Fibroblast of the aortic adventitia (primary cell): ENCODE measurements at regions not wholly inside any gene's neighbourhood (a gene's known extent, or its start where the extent isn't known, plus 50 kb on each side); places are given as distances from the start of the nearest gene placed in this dataset.

ENCODE experiments used
- DNase-seq: peaks from one replicate; pipeline ENCODE4 v3.0.0-alpha.2; 2010; ENCODE audit warnings: low read depth
- H3K4me3 ChIP-seq: 2 replicates; pipeline ENCODE4 v1.5.1; 2011; ENCODE audit warnings: low read depth, mild to moderate bottlenecking, control low read depth, low read length, moderate library complexity
- CTCF ChIP-seq: IDR thresholded peaks from 2 replicates; pipeline ENCODE4 v1.5.1; 2011; ENCODE audit warnings: mild to moderate bottlenecking, low read length, control low read depth, inconsistent platforms; ENCODE audit not compliant: insufficient read depth

DNA sequence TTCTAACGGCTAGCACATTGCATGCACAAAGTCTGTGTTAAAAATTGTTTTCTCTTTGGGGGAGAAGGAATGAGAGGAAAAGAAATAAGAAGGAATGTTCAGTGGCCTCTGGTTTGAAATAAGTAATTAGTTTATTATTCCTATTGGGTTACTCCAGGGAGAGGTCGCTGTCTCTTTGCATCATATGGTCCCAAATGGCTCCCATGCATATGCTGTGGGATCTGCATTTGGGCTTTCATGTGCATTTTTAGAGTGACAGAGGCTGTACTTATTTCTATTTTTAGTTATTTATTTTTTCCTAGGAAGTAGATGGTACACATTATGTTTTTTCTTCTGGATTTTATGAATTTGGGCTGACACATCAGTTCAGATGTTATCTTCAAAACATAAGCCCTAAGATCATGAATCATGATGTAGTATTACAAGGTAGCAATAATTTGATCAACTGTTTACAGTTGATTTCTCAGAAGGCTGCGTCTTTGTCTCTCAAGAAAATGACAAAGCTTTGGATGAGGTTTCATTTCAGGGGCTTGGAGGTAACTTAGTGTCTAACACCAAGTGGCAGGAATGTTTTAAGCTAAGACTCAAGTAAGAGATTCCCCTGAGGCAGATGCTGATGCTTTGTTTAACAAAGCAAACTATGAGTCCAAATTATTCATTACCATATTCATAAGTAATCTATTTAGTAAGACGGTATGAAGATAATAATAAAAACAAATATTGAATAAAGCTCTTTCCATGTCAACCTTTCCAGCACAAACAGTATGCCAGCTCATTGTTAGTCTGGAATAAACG is 247.7 kb downstream of the NSUN3 start:
- TF ChIP-seq CTCF: no peak
- no peak overlapping the region for H3K4me3 ChIP-seq
- DNase-seq: no peak

GRCh38 chr3:94311651-94312050 is 248.8 kb downstream of the NSUN3 start:
- no peak for TF ChIP-seq CTCF
- no peak overlapping the region for H3K4me3 ChIP-seq
- no peak for DNase-seq

DNA sequence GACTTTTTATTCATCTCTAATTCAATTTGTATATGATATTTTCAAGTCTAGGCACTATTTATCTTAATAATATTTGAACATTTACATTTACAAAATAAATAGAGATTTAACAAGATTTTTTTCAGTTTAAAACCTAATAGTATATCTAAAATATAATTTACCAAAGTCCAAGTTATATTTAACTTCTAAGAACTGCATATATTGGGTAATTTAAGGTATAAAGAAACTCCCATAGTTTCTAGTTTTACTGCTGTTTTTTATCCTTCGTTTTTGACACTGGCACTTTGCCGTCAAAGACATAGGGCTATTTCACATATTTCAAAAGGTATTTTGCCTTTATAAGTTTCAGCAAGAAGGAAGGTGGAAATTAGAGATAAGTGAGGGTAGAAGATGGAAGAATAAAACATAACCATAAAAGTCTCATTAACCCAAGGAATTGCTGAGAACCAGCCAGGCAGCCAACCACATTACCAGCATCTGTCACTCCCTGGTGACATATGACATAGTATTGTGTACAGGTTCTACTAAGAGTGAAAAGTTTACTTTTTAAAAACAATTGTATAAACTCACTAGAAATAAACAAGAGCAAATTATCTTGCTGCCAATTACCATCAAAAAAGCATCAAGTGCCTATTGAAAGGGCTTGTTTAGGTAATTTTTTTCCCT is 251.5 kb downstream of the NSUN3 start:
- no peak for TF ChIP-seq CTCF
- DNase-seq: no peak
- no peak overlapping the region for H3K4me3 ChIP-seq

DNA sequence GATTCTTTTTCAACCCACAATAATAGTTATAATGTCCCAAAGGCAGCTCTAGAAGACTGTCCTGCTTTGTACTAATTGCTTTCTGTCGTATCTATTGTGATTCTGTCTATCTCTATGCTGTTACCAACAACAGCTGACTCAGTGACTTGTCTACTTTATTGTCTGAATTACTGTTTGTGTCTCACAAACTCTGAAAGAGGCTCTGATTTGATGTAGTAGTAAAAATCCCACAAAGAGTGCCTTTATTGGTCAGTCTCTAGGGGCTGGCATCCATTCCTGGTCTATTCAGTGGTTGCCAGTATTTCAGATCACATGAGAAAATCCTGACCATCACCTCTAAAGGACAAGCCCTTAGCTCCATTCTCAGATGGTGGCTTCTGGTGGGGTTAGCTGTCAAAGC is 254.2 kb downstream of the NSUN3 start:
- DNase-seq: no peak
- no peak for TF ChIP-seq CTCF
- H3K4me3 ChIP-seq: no peak overlapping the region

GRCh38 chr3:94323596-94323995 is 260.7 kb downstream of the NSUN3 start:
- no peak overlapping the region for H3K4me3 ChIP-seq
- no peak for TF ChIP-seq CTCF
- DNase-seq: no peak

GRCh38 chr3:94331831-94332230 is 269.0 kb downstream of the NSUN3 start:
- DNase-seq: no peak
- TF ChIP-seq CTCF: no peak
- no peak overlapping the region for H3K4me3 ChIP-seq
